NCI-H2171 (cell line): ENCODE measurements at regions not wholly inside any gene's neighbourhood (a gene's known extent, or its start where the extent isn't known, plus 50 kb on each side); places are given as distances from the start of the nearest gene placed in this dataset.

ENCODE experiments used
- DNase-seq: peaks from one replicate; lab custom pipeline; 2025; lab: John Stamatoyannopoulos, UW

- DNase-seq, result no peak
These were observed 53.1 kb upstream of the CCL1 start for GRCh38 chr17:34416116-34416515.

- no peak for DNase-seq
These were observed 51.3 kb upstream of the CCL1 start for GRCh38 chr17:34414339-34414738.

GRCh38 chr17:34413443-34414119 lies 50.5 kb upstream of the CCL1 start:
- DNase-seq, result no peak

- DNase-seq, result no peak
These were observed 50.0 kb upstream of the CCL1 start for GRCh38 chr17:34412965-34413441.
